T-helper 1 cell treated with Interleukin-12 subunit alpha and Interleukin-12 subunit beta and Interleukin-4 antibody, amounts not matched to agents 30 ng/mL and 1 ng/mL, for 36 hours (primary cell): ENCODE measurements at regions not wholly inside any gene's neighbourhood (a gene's known extent, or its start where the extent isn't known, plus 50 kb on each side); places are given as distances from the start of the nearest gene placed in this dataset.
"Not testable (repeated sequence)": the region's sequence is repeated elsewhere in the genome, so short reads cannot be mapped to it uniquely, and the experiment has no call there.

Source experiments
- intact Hi-C: fragments of 100-400 bp; cut with micrococcal nuclease; formaldehyde crosslinking; loops from one replicate; pipeline ENCODE4 v1.15.1; 2024

DNA sequence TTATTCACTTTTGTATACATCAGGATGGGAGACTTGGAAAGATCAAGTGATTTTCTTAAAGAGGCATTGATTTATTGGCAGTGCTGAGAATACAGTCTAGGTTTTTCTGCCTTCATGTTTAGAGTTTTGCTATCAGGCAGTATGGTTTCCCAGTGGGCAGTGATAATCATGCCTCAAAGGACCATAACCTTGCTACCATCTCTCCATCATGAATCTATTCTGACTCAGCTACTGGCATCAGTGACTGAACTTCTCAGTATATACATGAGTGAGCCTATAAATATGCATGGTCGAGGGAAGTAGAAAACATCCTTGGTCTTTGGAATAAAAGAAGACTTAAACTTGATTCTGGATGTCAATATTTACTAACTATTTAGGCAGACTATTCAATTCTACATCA, 562.0 kb upstream of the AADAT start:
- intact Hi-C loops = no loop called here

DNA sequence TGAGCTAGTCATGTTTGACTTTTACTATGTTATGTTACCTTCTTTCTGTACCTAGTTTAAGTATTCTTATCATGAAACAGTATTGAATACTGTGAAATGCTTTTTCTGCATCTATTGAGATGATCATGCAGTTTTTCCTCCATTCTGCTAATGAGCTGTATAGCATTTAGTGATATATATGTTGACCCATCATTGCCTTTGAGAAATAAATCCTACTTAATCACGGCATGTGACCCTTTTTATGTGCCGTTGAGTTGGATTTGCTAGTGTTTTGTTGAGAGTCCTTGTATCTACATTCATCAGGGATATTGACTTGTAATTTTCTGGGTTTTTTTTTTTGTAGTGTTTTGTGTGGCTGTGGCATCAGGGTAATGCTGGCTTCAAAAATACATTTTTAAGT, 537.7 kb upstream of the AADAT start:
- intact Hi-C loops = no loop called here

DNA sequence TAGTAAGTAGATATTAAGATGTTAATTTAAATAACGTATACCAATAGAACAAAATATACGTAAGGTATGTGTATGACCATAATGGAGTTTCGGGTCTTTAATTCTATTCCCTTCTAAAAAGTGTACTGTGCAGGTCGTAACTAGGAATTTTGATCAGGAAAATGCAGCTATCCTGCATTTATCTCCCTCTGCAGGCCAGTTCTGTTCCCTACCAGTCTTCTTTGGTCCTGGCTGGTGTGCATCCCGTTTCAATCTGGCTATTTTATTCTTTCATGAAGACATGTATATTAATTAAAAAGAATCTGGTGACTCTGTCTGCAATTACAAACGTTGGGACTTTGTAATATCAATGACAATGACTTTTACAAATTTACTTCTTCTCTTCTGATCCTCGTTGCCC, 534.1 kb upstream of the AADAT start:
- intact Hi-C loops = no loop called here

DNA sequence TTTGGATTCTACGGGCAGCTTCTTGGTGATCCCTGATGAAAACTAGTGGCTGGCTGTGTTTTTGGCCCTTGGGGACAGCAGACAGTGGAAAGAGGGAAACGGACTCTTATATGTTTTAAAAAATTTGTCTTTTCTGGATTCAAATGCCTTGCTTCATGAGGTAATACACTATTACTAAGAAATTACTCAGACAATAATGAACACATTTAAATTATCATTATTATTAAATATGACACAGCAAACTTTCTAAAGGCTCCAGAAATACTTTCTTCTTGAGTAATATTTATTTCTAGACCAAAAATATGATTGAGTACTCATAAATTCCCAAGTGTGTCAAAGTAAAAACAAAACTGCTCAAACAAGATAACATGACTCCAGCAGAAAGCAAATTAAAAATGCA, 520.7 kb upstream of the AADAT start:
- intact Hi-C loops = no loop called here

DNA sequence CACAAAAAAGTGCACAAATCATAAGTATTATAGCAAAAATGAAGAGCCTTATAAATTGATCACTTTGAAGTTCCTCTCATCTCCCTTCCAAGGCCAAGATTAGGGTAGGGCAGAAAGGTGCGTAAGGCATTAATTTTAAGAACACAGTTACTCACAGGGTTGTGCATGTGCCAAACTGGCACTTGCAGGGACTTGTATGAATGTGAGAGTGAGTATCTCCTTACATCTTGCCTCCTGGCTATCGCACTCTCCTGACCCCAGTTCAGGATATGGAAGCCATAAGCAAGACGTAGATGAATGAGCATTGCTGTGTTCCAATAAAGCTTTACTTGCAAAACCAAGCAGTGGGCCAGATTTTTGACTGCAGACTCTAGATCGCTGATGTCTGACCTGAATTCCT, 510.1 kb upstream of the AADAT start:
- intact Hi-C loops = no loop called here

DNA sequence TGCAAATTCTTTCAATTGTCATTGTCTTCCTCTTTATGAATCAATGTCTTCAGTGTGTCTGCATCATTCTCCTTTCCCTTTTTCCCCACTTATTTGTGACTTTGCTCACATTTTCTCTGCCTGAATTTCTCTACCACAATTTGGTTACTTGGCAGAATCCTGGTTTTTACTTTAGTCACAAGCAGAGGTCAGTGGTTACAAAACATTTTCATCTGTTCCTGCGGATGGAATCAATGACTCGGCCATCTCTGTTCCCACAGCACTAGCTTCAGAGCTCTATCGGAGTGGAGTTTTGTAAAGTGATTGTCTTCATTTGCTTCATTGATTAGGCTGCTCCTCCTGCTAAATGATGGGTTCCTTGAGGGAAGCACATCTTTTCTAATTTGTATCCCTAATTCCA, 501.3 kb upstream of the AADAT start:
- intact Hi-C loops = no loop called here

DNA sequence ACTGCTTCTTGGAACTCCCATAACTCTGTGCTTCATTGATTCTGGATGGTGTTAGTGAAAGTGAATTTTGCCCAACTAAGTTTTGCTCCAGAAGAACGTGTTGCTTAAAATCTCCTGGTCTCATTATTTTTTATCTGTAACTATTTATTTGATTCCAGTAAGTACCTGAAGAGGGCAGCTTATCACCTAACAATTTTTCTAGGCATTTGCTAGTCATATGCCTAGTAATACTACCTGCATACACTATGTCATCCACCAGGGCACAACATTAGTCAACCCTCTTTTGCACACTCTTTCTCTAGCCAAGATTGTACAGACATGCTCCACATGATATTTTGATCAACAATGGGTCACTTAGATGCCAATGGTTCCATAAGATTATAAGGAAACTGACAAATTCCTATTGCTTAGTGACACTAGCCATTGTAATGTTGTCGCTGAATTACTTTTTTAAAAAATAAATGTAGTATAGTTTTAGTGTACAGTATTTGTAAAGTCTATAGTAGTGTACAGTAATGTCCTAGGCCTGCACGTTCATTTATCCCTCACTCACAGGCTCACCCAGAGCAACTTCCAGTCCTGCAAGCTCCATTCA, 499.9 kb upstream of the AADAT start:
- intact Hi-C loops = no loop called here

DNA sequence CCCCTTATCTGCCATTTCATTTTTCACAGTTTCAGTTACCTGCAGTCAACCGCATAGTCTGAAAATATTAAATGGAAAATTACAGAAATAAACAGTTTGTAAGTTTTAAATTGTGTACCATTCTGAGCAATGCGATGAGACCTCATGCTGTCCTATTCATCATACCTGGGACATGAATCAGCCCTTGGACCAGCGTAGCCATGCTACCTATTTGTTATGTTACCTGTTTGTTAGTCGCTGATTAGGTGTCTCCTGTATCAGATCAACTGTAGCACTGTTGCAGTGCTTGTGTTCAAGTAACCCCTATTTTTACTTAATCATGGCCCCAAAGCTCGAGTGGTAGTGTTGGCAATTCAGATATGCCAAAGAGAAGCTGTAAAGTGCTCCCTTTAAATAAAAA, 492.2 kb upstream of the AADAT start:
- intact Hi-C loops = no loop called here

DNA sequence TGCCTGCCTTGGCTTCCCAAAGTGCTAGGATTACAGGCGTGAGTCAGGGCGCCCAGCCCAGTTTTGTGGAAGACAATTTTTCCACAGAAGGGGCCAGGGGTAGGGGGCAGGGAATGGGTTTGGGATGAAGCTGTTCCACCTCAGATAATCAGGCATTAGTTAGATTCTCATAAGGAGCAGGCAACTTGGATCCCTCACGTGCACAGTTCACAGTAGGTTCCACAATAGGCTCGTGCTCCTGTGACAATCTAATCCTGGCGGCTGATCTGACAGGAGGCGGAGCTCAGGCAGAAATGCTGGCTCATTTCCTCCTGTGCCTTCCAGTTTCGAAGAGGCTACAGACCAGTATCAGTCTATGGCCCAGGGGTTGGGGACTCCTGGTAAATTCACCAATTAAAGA, 491.6 kb upstream of the AADAT start:
- intact Hi-C loops = no loop called here

DNA sequence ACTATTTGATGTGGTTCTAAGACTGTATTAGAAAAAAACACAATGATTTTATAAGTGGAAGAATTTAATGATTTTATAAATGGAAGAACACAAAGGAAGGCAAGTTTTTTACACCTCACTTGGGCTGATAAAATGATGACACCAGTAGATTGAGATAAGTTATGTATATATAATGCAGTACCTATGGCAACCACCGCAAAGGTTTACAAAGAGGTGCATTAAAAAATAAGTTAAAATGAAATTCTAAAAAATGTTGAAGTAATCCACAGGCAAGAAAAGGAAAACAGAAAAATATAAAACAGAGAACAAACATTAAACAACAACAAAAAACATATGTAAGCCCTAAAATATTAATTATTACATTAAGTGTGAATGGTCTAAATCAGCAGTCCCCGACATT, 490.9 kb upstream of the AADAT start:
- intact Hi-C loops = no loop called here

DNA sequence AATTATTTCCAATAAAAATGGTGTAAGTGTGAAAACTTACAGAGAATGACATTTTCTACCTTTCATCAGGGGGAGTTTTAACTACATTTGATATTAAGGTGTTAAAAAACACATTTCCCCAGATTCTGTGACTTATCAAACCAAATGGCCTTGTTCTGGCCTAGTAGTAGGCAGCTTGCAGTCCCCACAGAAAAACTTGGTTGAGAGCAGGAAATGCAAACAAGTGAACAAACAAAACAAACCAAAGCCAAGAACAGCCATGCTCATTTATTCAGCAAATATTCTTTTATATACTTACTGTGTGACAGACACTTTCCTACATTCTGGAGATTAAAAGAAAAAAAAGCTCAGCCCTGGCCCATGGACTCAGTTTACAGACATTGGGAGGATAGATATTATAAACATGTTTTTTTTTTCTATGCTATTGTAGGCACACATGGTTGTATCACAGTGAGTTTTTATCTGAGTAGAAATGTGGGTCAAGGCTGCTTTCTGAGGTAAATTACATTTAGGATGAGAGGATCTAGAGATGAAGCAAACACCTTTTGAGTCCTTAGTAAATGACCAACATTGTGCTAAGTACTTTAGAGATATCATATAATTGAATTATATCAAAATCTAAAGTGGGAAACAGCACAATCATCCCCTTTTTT, 449.2 kb upstream of the AADAT start:
- intact Hi-C loops = no loop called here

DNA sequence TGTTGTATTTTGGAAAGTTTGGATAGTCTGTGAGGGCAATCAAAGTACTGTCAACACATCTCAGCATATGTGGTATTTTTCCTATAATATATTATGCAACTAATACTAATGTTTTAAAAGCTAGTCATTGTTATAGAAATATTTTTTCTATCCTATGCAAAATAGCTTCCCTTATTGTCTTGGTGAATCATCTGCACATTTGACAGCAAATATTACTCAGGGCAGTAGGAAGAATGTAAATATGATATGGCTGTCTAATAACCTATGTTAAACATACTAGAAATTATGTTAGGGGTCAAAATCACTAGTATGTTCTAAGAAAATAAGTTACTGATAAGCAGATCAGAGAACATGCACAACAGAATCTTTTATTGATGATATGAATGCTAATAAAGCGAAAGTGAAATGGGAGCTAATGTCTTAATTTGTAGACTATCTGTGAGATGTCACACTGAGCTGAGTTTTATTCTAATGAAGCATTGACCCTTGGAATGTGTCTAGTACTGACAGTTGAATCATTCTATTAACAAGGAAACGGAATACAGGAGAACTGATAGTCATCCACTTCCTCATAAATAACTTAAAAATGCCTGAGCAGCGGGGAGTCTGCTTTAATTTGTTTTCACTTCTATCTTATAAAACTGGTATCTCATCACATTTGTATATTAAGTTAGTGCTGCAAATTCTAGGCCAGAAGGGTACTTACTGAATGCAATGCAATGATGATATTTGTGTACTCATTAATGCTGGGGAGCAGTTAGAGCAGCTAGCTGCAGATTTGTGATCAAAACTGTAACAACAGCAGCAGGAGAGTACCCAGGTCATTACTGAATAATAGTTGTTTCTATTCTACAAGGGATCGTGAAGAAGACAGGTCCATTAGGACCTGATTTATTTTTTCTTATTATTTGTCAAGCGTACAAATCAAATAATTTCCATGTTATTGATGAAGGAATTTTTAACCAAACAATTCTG, 440.3 kb upstream of the AADAT start:
- intact Hi-C loops = no loop called here

DNA sequence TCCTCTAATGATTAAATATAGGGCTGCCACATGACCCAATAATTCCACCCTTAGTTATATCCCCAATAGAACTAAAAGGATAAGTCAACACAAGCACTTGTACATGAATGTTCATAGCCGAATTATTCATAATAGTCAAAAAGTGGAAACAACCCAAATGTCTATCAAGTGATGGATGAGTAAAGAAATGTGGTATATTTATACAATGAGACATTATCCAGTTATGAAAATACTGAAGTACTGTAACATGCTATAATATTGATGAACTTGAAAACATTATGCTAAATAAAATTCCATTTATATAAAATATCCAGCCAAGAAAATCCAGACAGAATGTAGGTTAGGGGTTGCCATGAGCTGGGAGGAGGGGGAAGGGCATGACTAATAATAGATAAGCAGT, 436.7 kb upstream of the AADAT start:
- intact Hi-C loops = no loop called here

DNA sequence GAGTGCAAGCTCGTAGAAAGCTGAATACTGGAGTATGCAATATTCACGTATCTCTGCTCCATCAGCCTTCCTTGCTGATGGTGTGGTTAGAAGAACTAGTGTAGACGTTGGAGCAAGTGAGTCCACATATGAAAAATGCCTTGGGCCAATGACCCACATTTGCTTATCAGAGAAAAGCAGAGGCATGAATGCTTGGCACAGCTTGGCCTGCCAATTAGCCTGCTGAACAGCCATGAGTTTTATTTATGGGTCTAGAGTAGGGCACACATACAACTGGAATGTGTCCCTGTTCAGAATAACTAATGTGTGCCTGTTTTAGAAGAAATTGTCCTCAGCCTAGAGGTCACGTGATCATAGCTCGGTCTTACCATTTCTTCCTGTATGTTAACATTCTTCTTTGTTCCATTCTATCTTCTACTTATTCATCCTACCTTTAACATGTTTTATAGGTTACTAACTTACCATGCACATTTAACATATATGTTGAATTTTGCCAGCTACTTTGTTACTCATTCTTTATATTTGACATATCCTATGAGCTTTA, 432.7 kb upstream of the AADAT start:
- intact Hi-C loops = no loop called here

DNA sequence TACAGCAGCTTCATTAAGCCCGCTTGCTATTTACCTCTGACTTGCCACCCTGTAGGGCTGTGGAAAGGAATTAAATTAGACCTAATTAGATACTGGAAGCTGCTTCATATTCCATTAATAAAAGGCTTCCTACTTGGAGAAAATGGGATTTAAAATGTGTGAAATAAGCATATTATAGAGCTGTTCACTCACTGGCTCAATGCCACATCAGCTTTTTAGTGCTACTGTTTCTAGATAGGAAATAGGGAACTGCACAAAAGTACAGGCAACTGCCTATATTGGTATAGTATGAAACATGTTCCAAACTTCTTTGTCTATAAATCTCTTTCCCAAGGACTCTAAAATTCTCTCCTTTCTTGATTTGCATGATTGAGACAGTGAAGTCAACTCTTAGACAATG, 407.9 kb upstream of the AADAT start:
- intact Hi-C loops = no loop called here

DNA sequence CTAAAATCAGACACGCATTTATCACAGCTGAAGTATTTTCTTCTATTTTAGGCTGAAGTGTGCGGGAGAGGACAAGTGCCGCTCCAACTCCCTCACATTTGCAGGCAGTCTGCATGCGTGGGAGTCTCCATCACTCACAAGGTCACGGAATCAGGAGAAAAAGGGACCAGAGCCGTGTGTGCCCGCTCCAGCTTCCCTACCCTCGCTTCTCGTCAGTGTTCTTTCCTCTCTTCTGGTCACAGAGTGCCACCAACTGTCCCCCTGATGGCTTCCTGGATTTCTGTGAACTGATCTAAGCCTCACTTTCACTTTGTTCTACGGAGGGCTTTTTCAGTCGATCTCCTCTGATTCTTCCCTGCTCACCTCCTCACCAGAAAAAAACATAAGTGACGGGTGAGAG, 407.4 kb upstream of the AADAT start:
- intact Hi-C loops = no loop called here

DNA sequence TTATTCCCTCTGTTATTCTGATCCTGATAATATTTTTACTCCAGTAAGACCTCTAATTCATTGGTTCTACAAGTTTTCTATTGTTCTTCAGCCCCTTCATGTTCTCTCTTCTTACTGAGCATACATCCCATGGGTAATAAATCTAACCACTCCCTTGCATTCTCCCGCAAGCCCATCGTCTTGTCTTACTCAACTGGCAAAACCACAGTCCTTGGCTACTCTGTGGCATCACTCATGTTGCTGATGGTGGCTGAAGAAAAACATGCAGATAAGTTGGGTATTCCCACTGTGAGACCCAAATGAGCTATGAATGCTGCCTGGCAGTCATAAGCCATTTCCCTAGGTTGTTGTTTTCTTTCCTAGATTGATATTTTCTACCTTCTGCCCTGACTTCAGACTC, 402.2 kb upstream of the AADAT start:
- intact Hi-C loops = no loop called here

DNA sequence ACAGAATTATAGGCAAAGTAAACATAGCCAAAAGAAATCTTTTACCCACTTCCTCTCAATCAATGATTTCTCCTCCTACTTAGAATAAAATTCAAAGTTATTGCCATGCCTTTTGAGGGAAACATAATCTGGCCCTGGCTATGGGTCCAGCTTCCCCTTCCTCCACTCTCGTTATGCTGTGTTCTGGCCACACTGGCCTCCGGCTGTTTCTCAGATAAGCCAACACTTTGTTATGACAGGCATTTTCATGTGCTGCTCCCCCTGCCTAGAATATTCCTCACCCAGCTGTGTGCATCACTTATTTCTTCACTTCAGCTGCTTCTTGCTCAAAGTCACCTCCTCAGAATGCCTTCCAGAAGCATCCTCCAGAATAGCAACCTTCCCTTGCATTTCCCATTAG, 386.6 kb upstream of the AADAT start:
- intact Hi-C loops = no loop called here

DNA sequence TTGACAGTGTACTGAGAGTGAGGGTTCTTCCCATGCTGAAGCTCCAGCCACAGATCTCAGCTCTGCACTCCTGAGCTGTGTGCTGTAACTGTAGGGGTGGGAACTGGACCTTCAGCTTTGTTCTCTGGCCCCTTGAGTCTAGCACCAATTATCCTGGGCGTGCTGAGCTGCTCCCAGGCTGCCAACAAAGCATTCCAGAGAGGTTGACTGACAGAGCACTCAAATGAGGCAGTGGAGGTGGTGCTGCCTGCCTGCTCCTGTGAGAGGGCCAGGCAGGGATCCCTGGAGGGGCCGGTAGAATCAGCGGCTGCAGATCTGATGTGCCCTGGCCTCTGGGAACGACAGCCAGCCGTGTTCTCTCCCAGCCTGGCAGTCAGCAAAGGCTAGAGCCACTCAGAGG, 375.7 kb upstream of the AADAT start:
- intact Hi-C loops = no loop called here

DNA sequence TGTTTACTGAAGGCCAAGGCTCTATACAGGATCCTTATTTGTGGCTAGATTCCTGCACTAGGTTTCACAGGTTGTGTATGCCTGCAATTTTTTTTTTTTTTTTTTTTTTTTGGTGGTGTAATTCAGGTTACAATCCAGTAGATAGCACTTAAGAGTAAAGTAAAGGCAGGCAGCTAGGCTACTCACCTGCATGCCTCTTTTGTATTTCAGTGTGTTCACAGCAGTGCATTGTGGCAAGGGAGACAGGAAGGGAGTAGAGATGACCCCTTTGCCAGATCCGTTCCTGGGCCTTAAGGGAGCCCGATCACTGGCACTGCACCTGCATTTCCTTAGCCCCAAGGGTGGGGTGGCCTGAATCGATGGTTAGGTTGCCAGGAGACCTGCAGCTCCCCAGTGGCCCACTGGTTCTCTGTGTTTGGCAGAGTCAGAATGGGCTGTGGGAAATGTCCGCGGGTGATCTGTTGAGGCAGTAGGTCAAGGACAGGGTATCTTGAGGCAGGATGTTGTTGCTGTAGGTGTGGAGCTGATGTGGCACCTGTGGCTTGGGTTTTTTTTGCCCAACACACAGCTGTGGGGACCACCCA, 374.9 kb upstream of the AADAT start:
- intact Hi-C loops = no loop called here

DNA sequence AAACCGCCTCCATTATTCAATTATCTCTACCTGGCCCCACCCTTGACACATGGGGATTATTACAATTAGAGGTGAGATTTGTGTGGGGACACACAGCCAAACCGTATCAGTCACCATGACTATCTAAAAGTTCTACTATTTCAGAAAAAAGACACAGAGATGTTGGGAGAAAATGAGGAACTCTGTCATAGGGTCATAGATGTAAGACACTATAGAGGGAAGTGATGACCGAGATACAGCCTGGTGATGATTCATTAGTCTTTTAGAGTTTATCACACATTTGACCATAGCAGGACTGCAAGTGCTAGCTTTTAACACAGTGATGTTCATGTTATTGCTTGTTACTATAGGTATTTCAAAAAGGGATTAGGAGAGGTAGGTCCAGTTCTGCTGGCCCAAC, 357.0 kb upstream of the AADAT start:
- intact Hi-C loops = no loop called here

DNA sequence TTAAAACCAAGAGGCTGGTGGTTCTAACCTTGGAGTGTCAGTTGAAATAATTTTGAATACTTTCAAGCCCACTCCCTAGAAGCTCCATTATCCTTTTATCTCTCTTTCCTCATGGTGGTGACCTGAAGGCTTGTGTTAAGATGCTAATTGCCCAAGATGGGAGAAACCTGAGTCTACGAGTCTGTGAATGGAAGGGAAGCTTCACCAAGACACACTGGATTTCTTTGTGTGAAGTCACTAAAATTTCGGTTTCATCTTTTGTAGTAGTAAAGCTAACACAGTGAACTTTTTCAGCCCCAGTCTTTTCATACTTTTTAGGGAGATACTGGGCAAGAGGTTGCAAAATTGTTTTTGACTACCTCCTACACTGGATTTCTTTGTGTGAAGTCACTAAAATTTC, 351.4 kb upstream of the AADAT start:
- intact Hi-C loops = not testable (repeated sequence)
